ENCODE measurements at regions not wholly inside any gene's neighbourhood (a gene's known extent, or its start where the extent isn't known, plus 50 kb on each side); places are given as distances from the start of the nearest gene placed in this dataset.

DNA sequence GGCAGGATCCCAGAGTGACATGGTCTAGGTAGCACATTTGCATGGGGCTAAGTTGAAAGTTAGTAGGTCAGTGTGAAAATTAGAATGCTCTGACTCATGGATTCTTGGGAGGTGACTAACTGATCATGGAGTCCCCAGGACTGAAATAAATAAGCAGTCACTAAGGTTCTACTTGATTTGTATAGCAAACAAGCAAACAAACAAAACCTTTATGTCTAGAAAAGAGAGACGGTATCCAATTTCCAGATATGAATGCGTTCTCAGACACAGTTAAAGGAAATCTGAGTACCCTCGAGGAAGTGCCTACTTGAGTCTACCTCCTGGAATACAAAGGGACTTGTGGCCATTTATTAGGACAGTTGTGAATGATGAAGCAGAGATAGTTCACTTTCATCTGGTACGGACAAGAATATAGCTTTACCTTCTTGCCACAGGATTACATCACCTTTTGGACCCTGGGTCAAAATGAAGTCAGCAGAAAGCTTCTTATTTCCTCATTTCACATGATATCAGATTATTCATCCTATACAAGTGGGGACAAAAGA lies 54.3 kb upstream of the AGPS start:
- TF ChIP-seq, protein P1, sequence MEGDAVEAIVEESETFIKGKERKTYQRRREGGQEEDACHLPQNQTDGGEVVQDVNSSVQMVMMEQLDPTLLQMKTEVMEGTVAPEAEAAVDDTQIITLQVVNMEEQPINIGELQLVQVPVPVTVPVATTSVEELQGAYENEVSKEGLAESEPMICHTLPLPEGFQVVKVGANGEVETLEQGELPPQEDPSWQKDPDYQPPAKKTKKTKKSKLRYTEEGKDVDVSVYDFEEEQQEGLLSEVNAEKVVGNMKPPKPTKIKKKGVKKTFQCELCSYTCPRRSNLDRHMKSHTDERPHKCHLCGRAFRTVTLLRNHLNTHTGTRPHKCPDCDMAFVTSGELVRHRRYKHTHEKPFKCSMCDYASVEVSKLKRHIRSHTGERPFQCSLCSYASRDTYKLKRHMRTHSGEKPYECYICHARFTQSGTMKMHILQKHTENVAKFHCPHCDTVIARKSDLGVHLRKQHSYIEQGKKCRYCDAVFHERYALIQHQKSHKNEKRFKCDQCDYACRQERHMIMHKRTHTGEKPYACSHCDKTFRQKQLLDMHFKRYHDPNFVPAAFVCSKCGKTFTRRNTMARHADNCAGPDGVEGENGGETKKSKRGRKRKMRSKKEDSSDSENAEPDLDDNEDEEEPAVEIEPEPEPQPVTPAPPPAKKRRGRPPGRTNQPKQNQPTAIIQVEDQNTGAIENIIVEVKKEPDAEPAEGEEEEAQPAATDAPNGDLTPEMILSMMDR (IDR thresholded peaks at IDR 0.05; ENCODE audit: low read length) = no peak
- TF ChIP-seq EZH2 (IDR thresholded peaks at IDR 0.05; ENCODE audit: borderline replicate concordance, low read length) = no peak
